ENCODE measurements at regions not wholly inside any gene's neighbourhood (a gene's known extent, or its start where the extent isn't known, plus 50 kb on each side); places are given as distances from the start of the nearest gene placed in this dataset.

GRCh38 chr1:10888291-10888690 is 91.8 kb upstream of the CASZ1 start:
- TF ChIP-seq EZH2 (IDR thresholded peaks at IDR 0.05; ENCODE audit: insufficient read depth, poor library complexity, severe bottlenecking) (no peak), EZH2phosphoT487 (IDR thresholded peaks at IDR 0.05; ENCODE audit: insufficient read depth, low read depth) (no peak)
